ENCODE measurements at regions not wholly inside any gene's neighbourhood (a gene's known extent, or its start where the extent isn't known, plus 50 kb on each side); places are given as distances from the start of the nearest gene placed in this dataset.
"Not testable (repeated sequence)": the region's sequence is repeated elsewhere in the genome, so short reads cannot be mapped to it uniquely, and the experiment has no call there.

DNA sequence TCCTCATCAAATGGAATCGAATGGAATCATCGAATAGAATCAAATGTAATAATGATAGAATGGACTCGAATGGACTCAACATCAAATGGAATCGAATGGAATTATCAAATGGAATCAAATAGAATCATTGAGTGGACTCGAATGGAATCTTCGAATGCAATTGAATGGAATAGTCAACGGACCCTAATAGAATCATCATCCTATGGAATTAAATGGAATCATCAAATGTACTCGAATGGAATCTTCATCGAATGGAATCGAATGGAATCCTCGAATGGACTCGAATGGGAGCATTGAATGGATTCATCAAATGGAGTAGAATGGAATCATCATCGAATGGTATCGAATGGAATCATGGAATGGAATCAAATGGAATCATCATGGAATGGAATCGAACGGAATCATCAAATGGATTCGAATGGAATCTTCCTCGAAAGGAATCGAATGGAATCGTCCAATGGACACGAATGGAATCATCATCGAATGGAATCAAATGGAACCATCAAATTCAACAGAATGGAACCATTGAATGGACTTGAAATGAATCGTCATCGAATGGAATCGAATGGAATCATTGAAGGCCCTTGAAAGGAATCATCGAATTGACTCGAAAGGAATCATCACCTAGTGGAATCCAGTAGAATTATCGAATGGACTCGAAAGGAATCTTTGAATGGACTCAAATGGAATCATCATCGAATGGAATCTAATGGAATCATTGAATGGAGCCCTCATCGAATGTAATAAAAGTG is 224.9 kb downstream of the SHCBP1 start:
- TF ChIP-seq, protein P1, sequence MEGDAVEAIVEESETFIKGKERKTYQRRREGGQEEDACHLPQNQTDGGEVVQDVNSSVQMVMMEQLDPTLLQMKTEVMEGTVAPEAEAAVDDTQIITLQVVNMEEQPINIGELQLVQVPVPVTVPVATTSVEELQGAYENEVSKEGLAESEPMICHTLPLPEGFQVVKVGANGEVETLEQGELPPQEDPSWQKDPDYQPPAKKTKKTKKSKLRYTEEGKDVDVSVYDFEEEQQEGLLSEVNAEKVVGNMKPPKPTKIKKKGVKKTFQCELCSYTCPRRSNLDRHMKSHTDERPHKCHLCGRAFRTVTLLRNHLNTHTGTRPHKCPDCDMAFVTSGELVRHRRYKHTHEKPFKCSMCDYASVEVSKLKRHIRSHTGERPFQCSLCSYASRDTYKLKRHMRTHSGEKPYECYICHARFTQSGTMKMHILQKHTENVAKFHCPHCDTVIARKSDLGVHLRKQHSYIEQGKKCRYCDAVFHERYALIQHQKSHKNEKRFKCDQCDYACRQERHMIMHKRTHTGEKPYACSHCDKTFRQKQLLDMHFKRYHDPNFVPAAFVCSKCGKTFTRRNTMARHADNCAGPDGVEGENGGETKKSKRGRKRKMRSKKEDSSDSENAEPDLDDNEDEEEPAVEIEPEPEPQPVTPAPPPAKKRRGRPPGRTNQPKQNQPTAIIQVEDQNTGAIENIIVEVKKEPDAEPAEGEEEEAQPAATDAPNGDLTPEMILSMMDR (IDR thresholded peaks at IDR 0.05; ENCODE audit: low read length), result not testable (repeated sequence)
- TF ChIP-seq EZH2 (IDR thresholded peaks at IDR 0.05; ENCODE audit: borderline replicate concordance, low read length), result not testable (repeated sequence)
